ENCODE measurements at regions not wholly inside any gene's neighbourhood (a gene's known extent, or its start where the extent isn't known, plus 50 kb on each side); places are given as distances from the start of the nearest gene placed in this dataset.

DNA sequence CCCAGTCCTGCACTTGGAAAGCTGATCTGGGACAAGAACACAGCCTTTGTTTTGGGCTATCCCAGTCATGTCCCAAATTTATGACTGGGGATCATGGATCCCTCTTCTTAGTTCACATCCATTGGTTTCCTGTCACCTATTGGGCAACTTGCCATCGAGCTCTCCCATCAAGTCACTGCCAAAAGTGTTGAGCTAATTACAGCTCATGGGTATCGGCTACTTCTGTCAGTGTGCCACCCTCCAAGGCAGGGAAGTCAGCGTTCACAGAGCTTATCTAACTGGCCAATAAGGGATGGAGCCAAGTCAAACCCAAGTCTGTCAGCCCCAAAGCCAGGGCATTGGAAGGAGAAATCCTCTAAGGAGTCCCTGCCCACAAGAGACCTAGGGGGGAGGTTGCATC, 53.2 kb upstream of the KATNAL1 start:
- no peak for TF ChIP-seq CTCF (conservative IDR thresholded peaks at IDR 0.05 in 1 of 2, IDR thresholded peaks at IDR 0.05 in 1 of 2; ENCODE audit: low read depth in 1 of 2, low read length in 2 of 2)
- no peak for TF ChIP-seq EZH2 (IDR thresholded peaks at IDR 0.05; ENCODE audit: low read length, missing control alignments)
